Natural killer cell (primary cell): ENCODE measurements at regions not wholly inside any gene's neighbourhood (a gene's known extent, or its start where the extent isn't known, plus 50 kb on each side); places are given as distances from the start of the nearest gene placed in this dataset.

Experiments used
- ATAC-seq, 3 donors: fragments of 150-1000 bp in 2 of 3; fragments of 200-7000 bp in 1 of 3; cut with Tn5 transposase; 1 replicate in 1 of 3; 2 replicates in 2 of 3; pipeline ENCODE4 v1.10.0; 2021; ENCODE audit warnings: mild to moderate bottlenecking in 2 of 3, moderate library complexity in 2 of 3
- DNase-seq, 2 donors: peaks; one replicate each; pipeline versions ENCODE4 v3.0.0 to v3.0.0-alpha.2; 2013 to 2021; ENCODE audit warnings: mixed read lengths in 1 of 2
- H3K27ac ChIP-seq: one replicate; pipeline ENCODE4 v1.5.1; 2013; ENCODE audit warnings: mild to moderate bottlenecking, low read length
- H3K27me3 ChIP-seq: one replicate; pipeline ENCODE4 v1.6.1; 2013; ENCODE audit warnings: low read length; ENCODE audit not compliant: control insufficient read depth, insufficient read depth
- H3K36me3 ChIP-seq: one replicate; pipeline ENCODE4 v1.6.1; 2013; ENCODE audit warnings: low read length; ENCODE audit not compliant: control insufficient read depth, insufficient read depth
- H3K4me1 ChIP-seq: one replicate; pipeline ENCODE4 v1.6.1; 2013; ENCODE audit warnings: low read length; ENCODE audit not compliant: control insufficient read depth, insufficient read depth
- H3K4me3 ChIP-seq: one replicate; pipeline ENCODE4 v1.5.1; 2013; ENCODE audit warnings: low read length
- H3K9me3 ChIP-seq: one replicate; pipeline ENCODE4 v1.6.1; 2013; ENCODE audit warnings: low read length; ENCODE audit not compliant: control insufficient read depth, insufficient read depth
- H3K27ac Mint-ChIP-seq, 2 donors: one replicate each; pipeline ENCODE4 v1.8.0; 2022; ENCODE audit warnings: mild to moderate bottlenecking in 2 of 2, mixed read lengths in 2 of 2, moderate library complexity in 1 of 2
- H3K27me3 Mint-ChIP-seq, 2 donors: one replicate each; pipeline ENCODE4 v1.8.0; 2022; ENCODE audit warnings: low read depth in 2 of 2, mixed read lengths in 2 of 2
- H3K36me3 Mint-ChIP-seq: one replicate; pipeline ENCODE4 v1.8.0; 2022; ENCODE audit warnings: mixed read lengths
- H3K4me1 Mint-ChIP-seq, 2 donors: one replicate each; pipeline ENCODE4 v1.8.0; 2022; ENCODE audit warnings: mixed read lengths in 2 of 2
- H3K4me3 Mint-ChIP-seq: one replicate; pipeline ENCODE4 v1.8.0; 2022; ENCODE audit warnings: mild to moderate bottlenecking, moderate library complexity, mixed read lengths
- H3K9me3 Mint-ChIP-seq, 2 donors: one replicate each; pipeline ENCODE4 v1.8.0; 2022; ENCODE audit warnings: mixed read lengths in 2 of 2
- WGBS: methylation state at CpG from one replicate; pipeline ENCODE4 v1.1.7; 2013; ENCODE audit warnings: missing lambda C conversion rate; ENCODE audit not compliant: insufficient coverage; 5-methylcytosine and 5-hydroxymethylcytosine counted together
- intact Hi-C: fragments of 100-400 bp; cut with micrococcal nuclease; formaldehyde crosslinking; loops from one replicate; pipeline ENCODE4 v1.14.2; 2022
- TF ChIP-seq, protein P1 (sequence below): fragments of 200-600 bp; IDR thresholded peaks from one replicate; pipeline ENCODE4 v1.8.0; 2022; ENCODE audit warnings: antibody characterized with exemption

DNA sequence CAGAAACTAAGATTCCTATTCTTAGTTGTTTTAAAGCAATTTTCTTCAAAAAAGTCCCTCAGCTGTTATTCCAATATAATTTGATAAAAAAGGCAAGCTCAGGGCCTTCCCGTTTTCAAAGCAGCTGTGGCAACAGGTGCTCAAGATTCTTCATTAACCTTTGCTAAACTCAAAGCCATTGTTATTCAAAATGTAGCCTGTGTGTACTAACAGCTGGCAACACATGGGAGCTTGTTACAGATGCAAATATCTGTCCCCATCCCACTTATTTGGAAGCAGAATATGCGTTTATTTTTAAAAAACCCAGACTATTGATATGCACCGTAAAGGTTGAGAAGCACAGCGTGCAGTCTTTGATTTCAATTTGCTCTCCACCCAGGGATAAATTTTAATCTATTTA, 210.4 kb upstream of the SYT10 start:
- WGBS: 79% methylated on average over 3 of the region's 4 CpGs
- H3K36me3 Mint-ChIP-seq: no peaks in the 10 kb centered on the region
- no peaks in the 10 kb centered on the region for H3K4me1 Mint-ChIP-seq

DNA sequence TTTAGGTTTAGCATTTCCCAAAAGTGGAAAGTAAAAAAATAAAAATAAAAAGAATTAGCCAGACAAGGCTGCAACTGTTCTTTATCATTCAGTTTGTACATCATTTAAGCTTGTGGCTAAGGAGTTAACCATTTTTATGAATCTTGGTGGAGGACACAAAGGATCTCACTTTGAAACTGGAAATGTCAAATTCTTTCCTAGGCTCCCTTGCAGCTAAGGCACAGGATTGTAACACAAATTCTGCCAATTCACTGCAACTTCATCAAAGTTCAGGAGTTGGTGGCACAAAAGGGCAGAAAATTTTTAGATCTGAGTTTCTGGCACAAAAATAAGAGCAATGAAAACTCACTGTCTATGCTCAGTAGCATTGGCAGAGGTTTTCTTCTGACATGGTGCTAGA, 211.2 kb upstream of the SYT10 start:
- H3K27me3 ChIP-seq: no peaks in the 10 kb centered on the region
- Mint-ChIP-seq H3K9me3 (peaks cover 5 to 9% of the 10 kb centered on the region in 2 donors), H3K4me1 (no peaks in the 10 kb centered on the region), H3K27me3 (no peaks in the 10 kb centered on the region), H3K27ac (no peak overlapping the region), H3K4me3 (no peak overlapping the region), H3K36me3 (no peaks in the 10 kb centered on the region)
- TF ChIP-seq, protein P1, sequence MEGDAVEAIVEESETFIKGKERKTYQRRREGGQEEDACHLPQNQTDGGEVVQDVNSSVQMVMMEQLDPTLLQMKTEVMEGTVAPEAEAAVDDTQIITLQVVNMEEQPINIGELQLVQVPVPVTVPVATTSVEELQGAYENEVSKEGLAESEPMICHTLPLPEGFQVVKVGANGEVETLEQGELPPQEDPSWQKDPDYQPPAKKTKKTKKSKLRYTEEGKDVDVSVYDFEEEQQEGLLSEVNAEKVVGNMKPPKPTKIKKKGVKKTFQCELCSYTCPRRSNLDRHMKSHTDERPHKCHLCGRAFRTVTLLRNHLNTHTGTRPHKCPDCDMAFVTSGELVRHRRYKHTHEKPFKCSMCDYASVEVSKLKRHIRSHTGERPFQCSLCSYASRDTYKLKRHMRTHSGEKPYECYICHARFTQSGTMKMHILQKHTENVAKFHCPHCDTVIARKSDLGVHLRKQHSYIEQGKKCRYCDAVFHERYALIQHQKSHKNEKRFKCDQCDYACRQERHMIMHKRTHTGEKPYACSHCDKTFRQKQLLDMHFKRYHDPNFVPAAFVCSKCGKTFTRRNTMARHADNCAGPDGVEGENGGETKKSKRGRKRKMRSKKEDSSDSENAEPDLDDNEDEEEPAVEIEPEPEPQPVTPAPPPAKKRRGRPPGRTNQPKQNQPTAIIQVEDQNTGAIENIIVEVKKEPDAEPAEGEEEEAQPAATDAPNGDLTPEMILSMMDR: no peak
- no peak for DNase-seq
- H3K4me3 ChIP-seq: no peak overlapping the region
- no peak overlapping the region for H3K27ac ChIP-seq
- no peaks in the 10 kb centered on the region for H3K4me1 ChIP-seq
- no peaks in the 10 kb centered on the region for H3K9me3 ChIP-seq
- H3K36me3 ChIP-seq: no peaks in the 10 kb centered on the region
- ATAC-seq: no peak
- intact Hi-C loops: no loop called here

More for the DNA sequence above, 210.4 kb upstream of the SYT10 start:
- intact Hi-C loops: no loop called here
- Histone ChIP-seq H3K4me1 (no peaks in the 10 kb centered on the region), H3K9me3 (no peaks in the 10 kb centered on the region), H3K27ac (no peak overlapping the region), H3K27me3 (no peaks in the 10 kb centered on the region), H3K36me3 (no peaks in the 10 kb centered on the region), H3K4me3 (no peak overlapping the region)
- no peak for ATAC-seq
- no peak for DNase-seq
- no peaks in the 10 kb centered on the region for H3K27me3 Mint-ChIP-seq
- H3K27ac Mint-ChIP-seq: no peak overlapping the region
- no peak overlapping the region for H3K4me3 Mint-ChIP-seq
- peaks cover 5 to 9% of the 10 kb centered on the region in 2 donors for H3K9me3 Mint-ChIP-seq
- TF ChIP-seq, protein P1: no peak

DNA sequence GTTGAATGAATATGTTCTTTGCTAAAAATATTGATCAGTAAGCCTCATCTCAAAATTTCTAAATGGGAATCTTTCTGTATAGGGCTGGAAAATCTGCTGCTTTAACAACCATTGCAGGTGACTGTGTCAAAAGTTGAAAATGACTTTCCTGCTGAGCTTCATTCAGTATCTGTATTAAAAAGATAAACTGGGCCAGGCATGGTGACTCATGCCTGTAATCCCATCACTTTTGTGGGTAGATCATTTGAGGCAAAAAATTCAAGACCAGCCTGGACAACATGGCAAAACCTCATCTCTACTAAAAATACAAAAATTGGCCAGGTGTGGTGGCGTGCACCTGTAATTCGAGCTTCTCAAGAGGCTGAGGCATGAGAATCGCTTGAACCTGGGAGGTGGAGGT, 213.7 kb upstream of the SYT10 start:
- no peak overlapping the region for H3K27ac Mint-ChIP-seq
- Histone ChIP-seq H3K4me3 (no peak overlapping the region), H3K27me3 (no peaks in the 10 kb centered on the region), H3K4me1 (no peaks in the 10 kb centered on the region), H3K27ac (no peak overlapping the region), H3K9me3 (no peaks in the 10 kb centered on the region), H3K36me3 (no peaks in the 10 kb centered on the region)
- no peaks in the 10 kb centered on the region for H3K4me1 Mint-ChIP-seq
- 76% methylated on average over 3 of the region's 3 CpGs for WGBS
- intact Hi-C loops: no loop called here
- H3K27me3 Mint-ChIP-seq: no peaks in the 10 kb centered on the region
- H3K9me3 Mint-ChIP-seq: peaks cover 8 to 9% of the 10 kb centered on the region in 2 donors
- TF ChIP-seq, protein P1: no peak
- no peak overlapping the region for H3K4me3 Mint-ChIP-seq
- DNase-seq (no peak), ATAC-seq (no peak)
- H3K36me3 Mint-ChIP-seq: no peaks in the 10 kb centered on the region

DNA sequence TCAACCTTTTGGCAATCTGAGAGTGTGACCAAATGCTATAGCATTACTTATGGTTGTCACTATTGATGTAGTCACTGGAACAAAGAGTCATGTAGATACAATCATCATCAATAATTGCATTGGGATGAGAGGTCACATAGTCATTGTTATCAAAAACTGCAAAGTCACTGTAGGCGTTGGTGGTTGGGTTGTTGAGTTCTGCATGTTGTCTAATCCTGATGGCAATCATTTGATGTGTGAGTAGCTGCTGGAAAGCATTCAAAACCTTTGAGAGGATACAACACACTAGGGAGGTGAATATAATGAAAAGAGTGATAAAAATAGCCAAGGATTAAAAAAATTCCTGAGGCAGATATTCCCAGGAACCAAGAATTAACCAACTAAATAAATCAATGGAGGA, 214.7 kb upstream of the SYT10 start:
- 61% methylated on average over 1 of the region's 1 CpG for WGBS
- intact Hi-C loops: no loop called here
- no peak overlapping the region for H3K4me3 ChIP-seq

More for the DNA sequence above, 214.7 kb upstream of the SYT10 start:
- ATAC-seq (no peak), DNase-seq (no peak)
- no peaks in the 10 kb centered on the region for H3K4me1 ChIP-seq
- Mint-ChIP-seq H3K4me1 (no peaks in the 10 kb centered on the region), H3K4me3 (no peak overlapping the region), H3K27ac (no peak overlapping the region), H3K27me3 (no peaks in the 10 kb centered on the region), H3K9me3 (peaks cover 3 to 8% of the 10 kb centered on the region in 2 donors), H3K36me3 (no peaks in the 10 kb centered on the region)
- TF ChIP-seq, protein P1: no peak
- H3K27ac ChIP-seq: no peak overlapping the region
- no peaks in the 10 kb centered on the region for H3K36me3 ChIP-seq
- H3K27me3 ChIP-seq: no peaks in the 10 kb centered on the region
- H3K9me3 ChIP-seq: no peaks in the 10 kb centered on the region
